ENCODE measurements at regions not wholly inside any gene's neighbourhood (a gene's known extent, or its start where the extent isn't known, plus 50 kb on each side); places are given as distances from the start of the nearest gene placed in this dataset.

DNA sequence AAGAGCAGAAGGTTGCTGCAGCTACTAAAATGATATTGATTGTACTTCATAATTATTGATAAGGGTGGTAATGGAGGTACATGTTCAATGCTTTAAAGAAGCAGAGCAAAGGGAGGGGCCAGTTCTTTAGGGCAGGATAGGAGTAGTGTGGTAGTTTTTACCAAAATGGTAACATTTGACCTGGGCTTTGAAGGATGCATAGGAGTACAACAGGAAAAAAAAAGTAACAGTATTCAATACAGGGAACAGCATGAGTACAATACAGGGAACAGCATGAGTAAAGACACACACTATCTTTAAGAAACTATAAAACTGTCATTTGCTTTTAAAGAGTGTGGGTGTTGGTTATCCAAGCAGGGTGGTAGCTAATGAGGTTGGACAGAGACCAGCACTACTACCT lies 215.0 kb upstream of the CRY1 start (continued):
- TF ChIP-seq LCORL (IDR thresholded peaks at IDR 0.05) (no peak), LCORL (CRISPR knock-in tag; IDR thresholded peaks at IDR 0.05) (no peak), ZNF577 (CRISPR knock-in tag; IDR thresholded peaks at IDR 0.05; ENCODE audit: borderline replicate concordance, low read depth) (no peak), NR3C1 (CRISPR knock-in tag; IDR thresholded peaks at IDR 0.05) (no peak), ZNF781 (CRISPR knock-in tag; IDR thresholded peaks at IDR 0.05; ENCODE audit: borderline replicate concordance, not compliant biosample characterization) (no peak), ZNF281 (CRISPR knock-in tag; IDR thresholded peaks at IDR 0.05; ENCODE audit: borderline replicate concordance) (no peak), THYN1 (CRISPR knock-in tag; IDR thresholded peaks at IDR 0.05; ENCODE audit: borderline replicate concordance, low read depth) (no peak)

DNA sequence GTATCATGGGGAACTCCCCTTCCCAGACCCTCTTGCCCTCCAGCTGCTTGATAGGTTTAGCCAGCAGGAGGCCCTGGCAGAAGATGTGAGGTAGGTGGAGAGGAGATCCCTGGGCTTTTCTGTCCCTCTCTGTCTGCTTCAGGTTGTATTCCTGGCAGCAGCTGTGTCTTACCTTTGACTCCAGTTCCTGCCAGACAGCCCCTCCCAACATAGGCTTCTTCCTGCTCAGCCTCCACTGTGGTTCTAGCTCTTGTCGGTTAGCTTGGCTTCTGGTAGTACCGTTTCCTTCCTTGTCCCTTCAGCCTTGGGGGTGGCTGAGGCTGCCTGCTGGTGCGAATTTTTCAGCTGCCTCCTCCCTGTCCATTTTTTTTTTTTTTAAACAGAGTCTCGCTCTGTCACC lies 215.7 kb upstream of the CRY1 start:
- H4K20me1 ChIP-seq (ENCODE audit: insufficient read depth, low read length): no peaks in the 10 kb centered on the region
- no peaks in the 10 kb centered on the region for H3K36me3 ChIP-seq (replicated peaks in 1 of 2; ENCODE audit: control insufficient read depth in 1 of 2, insufficient read depth in 2 of 2, low read length in 2 of 2)
- no peak overlapping the region for H3K4me2 ChIP-seq (ENCODE audit: low read depth, low read length)
- DNase-seq (ENCODE audit: low spot score) (no peak), FAIRE-seq (no peak), ATAC-seq (no peak)
- H3K27me3 ChIP-seq (ENCODE audit: control insufficient read depth in 1 of 2, insufficient read depth in 2 of 2, low read length in 2 of 2): peaks cover 3 to 43% of the 10 kb centered on the region in 2 experiments; a peak in 4 of 5 replicates
- in situ Hi-C loops (cut with HindIII; ENCODE audit: extremely low pct_ligation_motif_present, low pct_unique_long_range_greater_than_20kb) (no loop called here), intact Hi-C loops (cut with micrococcal nuclease; ENCODE audit: unreplicated experiment) (no loop called here)
- no peak overlapping the region for H3K27ac ChIP-seq (ENCODE audit: extremely low read length, insufficient read depth, low read length)
- no peak for TF ChIP-seq HNRNPK (IDR thresholded peaks at IDR 0.05; ENCODE audit: low read depth, low read length, poor library complexity, severe bottlenecking)
- no peak for TF ChIP-seq ZNF160 (CRISPR knock-in tag; IDR thresholded peaks at IDR 0.05)
- no peak for TF ChIP-seq FOXP4 (CRISPR knock-in tag; IDR thresholded peaks at IDR 0.05)
- TF ChIP-seq ZNF550 (CRISPR knock-in tag; IDR thresholded peaks at IDR 0.05; ENCODE audit: borderline replicate concordance): no peak
- TF ChIP-seq MAX (IDR thresholded peaks at IDR 0.05): no peak
- no peak for TF ChIP-seq MTA3 (CRISPR knock-in tag; IDR thresholded peaks at IDR 0.05)
- TF ChIP-seq ZNF772 (CRISPR knock-in tag; IDR thresholded peaks at IDR 0.05): no peak
- H2AFZ ChIP-seq (ENCODE audit: low read length): no peak overlapping the region
- H3K9me3 ChIP-seq (ENCODE audit: low read length): no peaks in the 10 kb centered on the region
- H3K4me3 ChIP-seq (replicated peaks in 1 of 3; ENCODE audit: insufficient read depth in 1 of 3, low read depth in 2 of 3, low read length in 3 of 3): no peak overlapping the region
- H3K4me1 ChIP-seq (ENCODE audit: insufficient read depth, low read length): no peaks in the 10 kb centered on the region
- ChIA-PET POLR2A (no interaction called here), CTCF (ENCODE audit: low intra/inter-chr PET ratio, low total read pairs) (no interaction called here)
- no TSS peak for BruUV-seq (replicated peaks)
- H3K79me2 ChIP-seq (ENCODE audit: insufficient read depth, low read length): no peaks in the 10 kb centered on the region
- H3K9ac ChIP-seq (ENCODE audit: insufficient read depth, low read depth, low read length): no peak overlapping the region
- 17% methylated on average over 4 of the region's 4 CpGs for WGBS (ENCODE audit: low lambda C conversion rate)
